ENCODE measurements at regions not wholly inside any gene's neighbourhood (a gene's known extent, or its start where the extent isn't known, plus 50 kb on each side); places are given as distances from the start of the nearest gene placed in this dataset.

DNA sequence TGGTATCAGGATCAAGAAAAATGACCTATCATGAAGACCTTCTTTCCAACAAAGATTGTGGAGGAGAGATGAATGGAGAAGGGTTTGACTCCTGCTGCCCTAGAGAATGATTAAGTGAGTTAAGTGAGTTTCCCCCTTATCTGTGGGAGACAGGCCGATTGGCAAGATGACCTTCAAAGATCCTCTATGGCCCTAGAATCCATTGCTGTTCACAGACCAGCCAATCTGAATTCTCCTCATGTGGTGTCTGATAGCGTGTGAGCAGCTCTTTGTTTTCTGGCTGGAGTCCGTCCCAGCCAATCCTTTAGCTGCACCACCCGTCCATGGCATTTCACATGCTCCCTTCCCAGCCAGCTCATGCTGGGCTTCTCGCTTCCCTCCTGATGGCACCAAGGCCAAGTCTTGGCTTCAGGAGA, 79.4 kb downstream of the MARCHF4 start:
- ChIA-PET POLR2A (no interaction called here), CTCF (no interaction called here)
- no peaks in the 10 kb centered on the region for H3K36me3 ChIP-seq (replicated peaks in 1 of 2; ENCODE audit: control extremely low read depth in 1 of 2, control insufficient read depth in 1 of 2, extremely low read depth in 1 of 2, insufficient read depth in 2 of 2, low read length in 1 of 2)
- H3K27me3 ChIP-seq (replicated peaks in 1 of 4; ENCODE audit: control extremely low read depth in 1 of 4, control insufficient read depth in 3 of 4, insufficient read depth in 4 of 4, low read length in 3 of 4), result peaks cover 0 to 4% (median 0%) of the 10 kb centered on the region in 4 experiments
- ATAC-seq (ENCODE audit: low read depth) (no peak), DNase-seq (no peak)
- H2AFZ ChIP-seq (ENCODE audit: insufficient read depth, low read depth, low read length, poor library complexity, severe bottlenecking), result no peak overlapping the region
- no peak overlapping the region for H3K4me2 ChIP-seq (replicated peaks; ENCODE audit: low read depth, low read length, poor library complexity, severe bottlenecking)
- Mint-ChIP-seq H3K4me1 (peaks cover 5% of the 10 kb centered on the region), H3K27ac (no peak overlapping the region), H3K4me3 (no peak overlapping the region), H3K27me3 (peaks cover 4% of the 10 kb centered on the region), H3K9me3 (ENCODE audit: insufficient read depth) (no peaks in the 10 kb centered on the region)
- no peak overlapping the region for H3K4me3 ChIP-seq (ENCODE audit: control extremely low read depth in 1 of 5, extremely low read depth in 1 of 5, insufficient read depth in 1 of 5, low read depth in 2 of 5, low read length in 4 of 5)
- no peaks in the 10 kb centered on the region for H3K9me3 ChIP-seq (ENCODE audit: control extremely low read depth in 1 of 3, control insufficient read depth in 2 of 3, insufficient read depth in 1 of 3, low read length in 2 of 3)
- TF ChIP-seq, protein P1, sequence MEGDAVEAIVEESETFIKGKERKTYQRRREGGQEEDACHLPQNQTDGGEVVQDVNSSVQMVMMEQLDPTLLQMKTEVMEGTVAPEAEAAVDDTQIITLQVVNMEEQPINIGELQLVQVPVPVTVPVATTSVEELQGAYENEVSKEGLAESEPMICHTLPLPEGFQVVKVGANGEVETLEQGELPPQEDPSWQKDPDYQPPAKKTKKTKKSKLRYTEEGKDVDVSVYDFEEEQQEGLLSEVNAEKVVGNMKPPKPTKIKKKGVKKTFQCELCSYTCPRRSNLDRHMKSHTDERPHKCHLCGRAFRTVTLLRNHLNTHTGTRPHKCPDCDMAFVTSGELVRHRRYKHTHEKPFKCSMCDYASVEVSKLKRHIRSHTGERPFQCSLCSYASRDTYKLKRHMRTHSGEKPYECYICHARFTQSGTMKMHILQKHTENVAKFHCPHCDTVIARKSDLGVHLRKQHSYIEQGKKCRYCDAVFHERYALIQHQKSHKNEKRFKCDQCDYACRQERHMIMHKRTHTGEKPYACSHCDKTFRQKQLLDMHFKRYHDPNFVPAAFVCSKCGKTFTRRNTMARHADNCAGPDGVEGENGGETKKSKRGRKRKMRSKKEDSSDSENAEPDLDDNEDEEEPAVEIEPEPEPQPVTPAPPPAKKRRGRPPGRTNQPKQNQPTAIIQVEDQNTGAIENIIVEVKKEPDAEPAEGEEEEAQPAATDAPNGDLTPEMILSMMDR (IDR thresholded peaks at IDR 0.05), result no peak
- no peak for TF ChIP-seq EZH2 (IDR thresholded peaks at IDR 0.05; ENCODE audit: borderline replicate concordance, insufficient read depth, low read depth, low read length, poor library complexity, severe bottlenecking)
- H3K4me1 ChIP-seq (ENCODE audit: control insufficient read depth in 2 of 2, insufficient read depth in 2 of 2, low read length in 2 of 2), result no peaks in the 10 kb centered on the region
- intact Hi-C loops (cut with micrococcal nuclease), result no loop called here
- no peak overlapping the region for H3K27ac ChIP-seq (ENCODE audit: low read length in 2 of 2)
- H4K20me1 ChIP-seq (ENCODE audit: control insufficient read depth, insufficient read depth, low read length, poor library complexity, severe bottlenecking), result no peaks in the 10 kb centered on the region
- no peaks in the 10 kb centered on the region for H3K79me2 ChIP-seq (ENCODE audit: control insufficient read depth, insufficient read depth, low read length)
- no peak overlapping the region for H3K9ac ChIP-seq (ENCODE audit: low read length)
- 100% methylated on average over 2 of the region's 5 CpGs for WGBS (ENCODE audit: insufficient coverage)

DNA sequence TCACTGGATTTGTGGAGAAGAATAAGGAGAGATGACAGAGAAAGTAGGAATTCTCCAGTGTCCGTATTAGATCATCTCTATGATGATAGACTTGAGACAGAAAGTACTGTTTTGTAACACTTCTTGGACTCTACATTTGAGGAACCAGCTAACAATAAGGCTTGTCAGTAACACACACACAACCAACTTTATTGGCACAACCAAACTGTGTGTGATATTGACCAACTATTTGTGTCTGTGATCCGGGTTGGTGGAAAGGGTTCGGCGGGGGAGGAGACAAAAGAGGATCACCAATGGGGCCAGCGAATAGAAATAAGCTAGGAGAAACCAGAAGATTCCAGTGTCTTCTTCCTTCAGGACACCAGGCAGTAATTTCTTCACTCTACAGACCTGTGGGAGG, 79.8 kb downstream of the MARCHF4 start:
- Histone ChIP-seq H3K79me2 (ENCODE audit: control insufficient read depth, insufficient read depth, low read length) (no peaks in the 10 kb centered on the region), H3K4me2 (replicated peaks; ENCODE audit: low read depth, low read length, poor library complexity, severe bottlenecking) (no peak overlapping the region), H3K9ac (ENCODE audit: low read length) (no peak overlapping the region), H3K27ac (ENCODE audit: low read length in 2 of 2) (no peak overlapping the region), H3K36me3 (replicated peaks in 1 of 2; ENCODE audit: control extremely low read depth in 1 of 2, control insufficient read depth in 1 of 2, extremely low read depth in 1 of 2, insufficient read depth in 2 of 2, low read length in 1 of 2) (no peaks in the 10 kb centered on the region), H3K27me3 (replicated peaks in 1 of 4; ENCODE audit: control extremely low read depth in 1 of 4, control insufficient read depth in 3 of 4, insufficient read depth in 4 of 4, low read length in 3 of 4) (peaks cover 0 to 4% (median 0%) of the 10 kb centered on the region in 4 experiments), H3K4me3 (ENCODE audit: control extremely low read depth in 1 of 5, extremely low read depth in 1 of 5, insufficient read depth in 1 of 5, low read depth in 2 of 5, low read length in 4 of 5) (no peak overlapping the region), H3K4me1 (ENCODE audit: control insufficient read depth in 2 of 2, insufficient read depth in 2 of 2, low read length in 2 of 2) (no peaks in the 10 kb centered on the region), H2AFZ (ENCODE audit: insufficient read depth, low read depth, low read length, poor library complexity, severe bottlenecking) (no peak overlapping the region), H3K9me3 (ENCODE audit: control extremely low read depth in 1 of 3, control insufficient read depth in 2 of 3, insufficient read depth in 1 of 3, low read length in 2 of 3) (no peaks in the 10 kb centered on the region), H4K20me1 (ENCODE audit: control insufficient read depth, insufficient read depth, low read length, poor library complexity, severe bottlenecking) (no peaks in the 10 kb centered on the region)
- Mint-ChIP-seq H3K4me1 (peaks cover 5% of the 10 kb centered on the region), H3K27me3 (peaks cover 4% of the 10 kb centered on the region), H3K4me3 (no peak overlapping the region), H3K9me3 (ENCODE audit: insufficient read depth) (no peaks in the 10 kb centered on the region), H3K27ac (no peak overlapping the region)
- CTCF ChIA-PET, result no interaction called here
- ATAC-seq (ENCODE audit: low read depth) (no peak), DNase-seq (no peak)
- 100% methylated on average over 4 of the region's 5 CpGs for WGBS (ENCODE audit: insufficient coverage)
- TF ChIP-seq, protein P1 (IDR thresholded peaks at IDR 0.05), result no peak
- no peak for TF ChIP-seq EZH2 (IDR thresholded peaks at IDR 0.05; ENCODE audit: borderline replicate concordance, insufficient read depth, low read depth, low read length, poor library complexity, severe bottlenecking)
- POLR2A ChIA-PET, result no interaction called here
- intact Hi-C loops (cut with micrococcal nuclease), result no loop called here

All from B cell (primary cell).